GM12878 (cell line): ENCODE measurements at regions not wholly inside any gene's neighbourhood (a gene's known extent, or its start where the extent isn't known, plus 50 kb on each side); places are given as distances from the start of the nearest gene placed in this dataset.

Experiments used
- ATAC-seq: fragments of 200-7000 bp; cut with Tn5 transposase; 3 replicates; pipeline ENCODE4 v1.9.1; 2020; ENCODE audit warnings: mild to moderate bottlenecking, moderate library complexity
- BruUV-seq: library from RNA; stranded (reverse); fragments of 400-500 nt; replicated peaks from 2 replicates; lab custom pipeline; 2021; lab: Mats Ljungman, UMichigan
- CTCF ChIA-PET: fragments of 300-600 bp; sonication (Branson Sonifier 250); formaldehyde crosslinking; extraction: SDS; loops from one replicate; lab custom pipeline; 2021; ENCODE audit warnings: inconsistent platforms; lab: Yijun Ruan, JAX
- POLR2A ChIA-PET: fragments of 350-600 bp; formaldehyde crosslinking; extraction: SDS; loops from one replicate; lab custom pipeline; 2021; ENCODE audit warnings: inconsistent platforms; lab: Charles Lee
- RAD21 ChIA-PET: fragments of 300-600 bp; sonication (Branson Sonifier 250); formaldehyde crosslinking; loops from one replicate; lab custom pipeline; 2023; ENCODE audit warnings: antibody characterized with exemption; ENCODE audit not compliant: unreplicated experiment; lab: Charles Lee
- SMC1A ChIA-PET: fragments of 300-600 bp; sonication (Branson Sonifier 250); formaldehyde crosslinking; loops from one replicate; lab custom pipeline; 2023; ENCODE audit not compliant: unreplicated experiment, uncharacterized antibody; lab: Charles Lee
- DNase-seq: peaks from one replicate; pipeline ENCODE4 v3.0.0-alpha.2; 2011; ENCODE audit warnings: low read depth, low spot score
- FAIRE-seq: peaks from 3 replicates; lab custom pipeline; 2011; peaks lifted over from hg19 to GRCh38; lab: Jason Lieb, UNC
- H2AFZ ChIP-seq: 2 replicates; pipeline ENCODE4 v1.6.0; 2011; ENCODE audit warnings: low read depth, low read length, control low read depth; ENCODE audit not compliant: control insufficient read depth
- H3K27ac ChIP-seq: 2 replicates; pipeline ENCODE4 v1.5.1; 2011; ENCODE audit warnings: control low read depth; ENCODE audit not compliant: control insufficient read depth, insufficient read depth
- H3K27me3 ChIP-seq, 2 experiments: replicated peaks in 1 of 2; 2 replicates each; pipeline versions ENCODE4 v1.6.0 to v1.6.1; 2011; ENCODE audit warnings: low read length in 1 of 2; ENCODE audit not compliant: control insufficient read depth in 2 of 2, insufficient read depth in 2 of 2
- H3K36me3 ChIP-seq, 2 experiments: 2 replicates each; pipeline ENCODE4 v1.5.1; 2011; ENCODE audit warnings: low read length in 1 of 2; ENCODE audit not compliant: control insufficient read depth in 2 of 2, insufficient read depth in 2 of 2
- H3K4me1 ChIP-seq: 2 replicates; pipeline ENCODE4 v1.6.1; 2011; ENCODE audit warnings: mild to moderate bottlenecking, low read length, moderate library complexity, mixed read lengths; ENCODE audit not compliant: control insufficient read depth, insufficient read depth
- H3K4me2 ChIP-seq: 2 replicates; pipeline ENCODE4 v1.6.0; 2011; ENCODE audit warnings: control low read depth; ENCODE audit not compliant: control insufficient read depth, insufficient read depth
- H3K4me3 ChIP-seq: fragments of 200-600 bp; sonication (generic); 2 replicates; pipeline ENCODE4 v1.5.1; 2016
- H3K79me2 ChIP-seq: 2 replicates; pipeline ENCODE4 v1.6.0; 2011; ENCODE audit warnings: low read length; ENCODE audit not compliant: control insufficient read depth, insufficient read depth
- H3K9ac ChIP-seq: 2 replicates; pipeline ENCODE4 v1.8.0; 2011; ENCODE audit warnings: low read length, control low read depth, mixed read lengths; ENCODE audit not compliant: control insufficient read depth, insufficient read depth
- H3K9me3 ChIP-seq: replicated peaks from 3 replicates; pipeline ENCODE4 v1.5.1; 2011; ENCODE audit warnings: mild to moderate bottlenecking, low read length; ENCODE audit not compliant: control insufficient read depth, insufficient read depth
- H4K20me1 ChIP-seq: 2 replicates; pipeline ENCODE4 v1.6.0; 2011; ENCODE audit not compliant: control insufficient read depth, insufficient read depth
- ATF7 ChIP-seq: fragments of 450-650 bp; IDR thresholded peaks from 2 replicates; pipeline ENCODE4 v1.6.1; 2016; ENCODE audit warnings: low read depth, mild to moderate bottlenecking
- BCL11A ChIP-seq: IDR thresholded peaks from 2 replicates; pipeline ENCODE4 v1.6.1; 2011; ENCODE audit warnings: low read depth, low read length
- CHD2 ChIP-seq: IDR thresholded peaks from 2 replicates; pipeline ENCODE4 v1.6.1; 2011; ENCODE audit warnings: low read depth, low read length, improper control_type of control experiment, borderline replicate concordance
- EZH2 ChIP-seq: IDR thresholded peaks from 2 replicates; pipeline ENCODE4 v1.6.1; 2012; ENCODE audit warnings: low read depth, mild to moderate bottlenecking, control low read depth, inconsistent platforms, low read length, borderline replicate concordance; ENCODE audit not compliant: control insufficient read depth
- NFIC ChIP-seq: IDR thresholded peaks from 2 replicates; pipeline ENCODE4 v1.6.1; 2012; ENCODE audit warnings: low read depth, mild to moderate bottlenecking, inconsistent platforms, low read length, moderate library complexity
- WGBS: methylation state at CpG from one replicate; pipeline ENCODE4 v1.1.6; 2016; ENCODE audit warnings: low lambda C conversion rate; ENCODE audit not compliant: insufficient replicate concordance, insufficient coverage; ENCODE audit errors: missing lambda C conversion rate; 5-methylcytosine and 5-hydroxymethylcytosine counted together
- in situ Hi-C: fragments of 300-500 bp; cut with MboI; formaldehyde crosslinking; loops from 9 replicates; pipeline ENCODE4 v1.14.3; 2018; ENCODE audit warnings: mixed read lengths
- intact Hi-C: fragments of 100-400 bp; cut with micrococcal nuclease; formaldehyde crosslinking; loops from one replicate; pipeline ENCODE4 v1.14.2; 2022; ENCODE audit not compliant: unreplicated experiment
- TF ChIP-seq, protein P1 (sequence below): IDR thresholded peaks from 2 replicates; pipeline ENCODE4 v1.6.1; 2012; ENCODE audit warnings: low read length, inconsistent platforms
- TF ChIP-seq, protein P2 (sequence below): fragments of 450-650 bp; IDR thresholded peaks from 2 replicates; pipeline ENCODE4 v1.6.1; 2018; ENCODE audit warnings: mild to moderate bottlenecking, low read depth, moderate library complexity; ENCODE audit not compliant: partially characterized antibody
- TF ChIP-seq, protein P3 (sequence below): fragments of 450-650 bp; formaldehyde crosslinking; IDR thresholded peaks from 2 replicates; pipeline ENCODE4 v1.4.0; 2022; ENCODE audit warnings: mild to moderate bottlenecking, moderate library complexity

DNA sequence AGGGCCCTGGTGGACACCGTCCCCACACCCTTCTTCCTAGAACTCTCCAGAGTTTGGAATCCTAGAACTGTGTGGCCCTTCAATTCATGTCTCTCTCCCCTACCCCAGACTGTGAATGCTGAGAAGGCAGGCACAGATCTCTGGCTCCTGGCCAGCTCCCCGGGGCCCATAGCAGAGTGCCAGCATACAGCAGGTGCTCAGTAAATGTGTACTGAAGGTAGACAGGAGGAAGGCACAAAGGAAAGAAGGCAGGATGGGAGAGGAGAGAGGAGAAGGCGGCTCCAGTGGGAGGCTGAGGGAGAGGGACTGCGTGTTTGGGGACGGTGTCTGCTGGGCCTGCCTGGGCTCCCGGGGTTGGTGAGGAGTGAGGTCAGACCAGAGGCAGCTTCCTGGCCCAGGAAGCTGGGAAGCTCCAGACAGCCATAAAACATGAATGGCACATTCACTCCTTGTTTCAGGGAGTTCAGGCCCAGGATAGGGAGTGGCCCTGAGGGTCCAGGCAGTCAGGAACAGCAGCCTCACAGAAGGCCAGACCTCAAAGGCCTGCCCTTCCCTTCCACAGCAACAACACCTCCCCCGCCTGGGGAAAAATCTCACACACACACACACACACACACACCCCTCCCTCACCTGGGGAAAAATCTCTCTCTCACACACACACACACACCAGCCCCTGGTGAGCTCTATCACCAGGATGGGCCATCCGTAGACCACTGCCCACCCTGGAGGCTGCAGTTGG is 137.1 kb upstream of the PRR20G start:
- Histone ChIP-seq H3K79me2 (no peaks in the 10 kb centered on the region), H3K9ac (no peak overlapping the region), H2AFZ (no peak overlapping the region), H3K4me1 (no peaks in the 10 kb centered on the region), H3K9me3 (no peaks in the 10 kb centered on the region), H3K4me3 (no peak overlapping the region), H3K27me3 (peaks cover 2 to 7% of the 10 kb centered on the region in 2 experiments; a peak in 3 of 4 replicates), H3K4me2 (no peak overlapping the region), H3K27ac (no peak overlapping the region), H3K36me3 (no peaks in the 10 kb centered on the region), H4K20me1 (no peaks in the 10 kb centered on the region; the same call in 1 of the 2 replicates)
- POLR2A ChIA-PET, result no interaction called here
- in situ Hi-C loops (no loop called here), intact Hi-C loops (no loop called here)
- no TSS peak for BruUV-seq
- WGBS, result 9% methylated on average over 7 of the region's 8 CpGs
- RAD21 ChIA-PET, result no interaction called here
- ATAC-seq (no peak), DNase-seq (no peak), FAIRE-seq (no peak)
- CTCF ChIA-PET, result interaction anchor here (1.5 kb wide), 1 partner anchor 11 kb away, joined by 3 read pairs; no protein-coding TSS in a partner anchor
- TF ChIP-seq EZH2 (no peak), CHD2 (no peak), BCL11A (no peak), NFIC (no peak), ATF7 (no peak)
- TF ChIP-seq, protein P1, sequence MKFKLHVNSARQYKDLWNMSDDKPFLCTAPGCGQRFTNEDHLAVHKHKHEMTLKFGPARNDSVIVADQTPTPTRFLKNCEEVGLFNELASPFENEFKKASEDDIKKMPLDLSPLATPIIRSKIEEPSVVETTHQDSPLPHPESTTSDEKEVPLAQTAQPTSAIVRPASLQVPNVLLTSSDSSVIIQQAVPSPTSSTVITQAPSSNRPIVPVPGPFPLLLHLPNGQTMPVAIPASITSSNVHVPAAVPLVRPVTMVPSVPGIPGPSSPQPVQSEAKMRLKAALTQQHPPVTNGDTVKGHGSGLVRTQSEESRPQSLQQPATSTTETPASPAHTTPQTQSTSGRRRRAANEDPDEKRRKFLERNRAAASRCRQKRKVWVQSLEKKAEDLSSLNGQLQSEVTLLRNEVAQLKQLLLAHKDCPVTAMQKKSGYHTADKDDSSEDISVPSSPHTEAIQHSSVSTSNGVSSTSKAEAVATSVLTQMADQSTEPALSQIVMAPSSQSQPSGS, result no peak
- TF ChIP-seq, protein P2, sequence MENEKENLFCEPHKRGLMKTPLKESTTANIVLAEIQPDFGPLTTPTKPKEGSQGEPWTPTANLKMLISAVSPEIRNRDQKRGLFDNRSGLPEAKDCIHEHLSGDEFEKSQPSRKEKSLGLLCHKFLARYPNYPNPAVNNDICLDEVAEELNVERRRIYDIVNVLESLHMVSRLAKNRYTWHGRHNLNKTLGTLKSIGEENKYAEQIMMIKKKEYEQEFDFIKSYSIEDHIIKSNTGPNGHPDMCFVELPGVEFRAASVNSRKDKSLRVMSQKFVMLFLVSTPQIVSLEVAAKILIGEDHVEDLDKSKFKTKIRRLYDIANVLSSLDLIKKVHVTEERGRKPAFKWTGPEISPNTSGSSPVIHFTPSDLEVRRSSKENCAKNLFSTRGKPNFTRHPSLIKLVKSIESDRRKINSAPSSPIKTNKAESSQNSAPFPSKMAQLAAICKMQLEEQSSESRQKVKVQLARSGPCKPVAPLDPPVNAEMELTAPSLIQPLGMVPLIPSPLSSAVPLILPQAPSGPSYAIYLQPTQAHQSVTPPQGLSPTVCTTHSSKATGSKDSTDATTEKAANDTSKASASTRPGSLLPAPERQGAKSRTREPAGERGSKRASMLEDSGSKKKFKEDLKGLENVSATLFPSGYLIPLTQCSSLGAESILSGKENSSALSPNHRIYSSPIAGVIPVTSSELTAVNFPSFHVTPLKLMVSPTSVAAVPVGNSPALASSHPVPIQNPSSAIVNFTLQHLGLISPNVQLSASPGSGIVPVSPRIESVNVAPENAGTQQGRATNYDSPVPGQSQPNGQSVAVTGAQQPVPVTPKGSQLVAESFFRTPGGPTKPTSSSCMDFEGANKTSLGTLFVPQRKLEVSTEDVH, result no peak
- TF ChIP-seq, protein P3, sequence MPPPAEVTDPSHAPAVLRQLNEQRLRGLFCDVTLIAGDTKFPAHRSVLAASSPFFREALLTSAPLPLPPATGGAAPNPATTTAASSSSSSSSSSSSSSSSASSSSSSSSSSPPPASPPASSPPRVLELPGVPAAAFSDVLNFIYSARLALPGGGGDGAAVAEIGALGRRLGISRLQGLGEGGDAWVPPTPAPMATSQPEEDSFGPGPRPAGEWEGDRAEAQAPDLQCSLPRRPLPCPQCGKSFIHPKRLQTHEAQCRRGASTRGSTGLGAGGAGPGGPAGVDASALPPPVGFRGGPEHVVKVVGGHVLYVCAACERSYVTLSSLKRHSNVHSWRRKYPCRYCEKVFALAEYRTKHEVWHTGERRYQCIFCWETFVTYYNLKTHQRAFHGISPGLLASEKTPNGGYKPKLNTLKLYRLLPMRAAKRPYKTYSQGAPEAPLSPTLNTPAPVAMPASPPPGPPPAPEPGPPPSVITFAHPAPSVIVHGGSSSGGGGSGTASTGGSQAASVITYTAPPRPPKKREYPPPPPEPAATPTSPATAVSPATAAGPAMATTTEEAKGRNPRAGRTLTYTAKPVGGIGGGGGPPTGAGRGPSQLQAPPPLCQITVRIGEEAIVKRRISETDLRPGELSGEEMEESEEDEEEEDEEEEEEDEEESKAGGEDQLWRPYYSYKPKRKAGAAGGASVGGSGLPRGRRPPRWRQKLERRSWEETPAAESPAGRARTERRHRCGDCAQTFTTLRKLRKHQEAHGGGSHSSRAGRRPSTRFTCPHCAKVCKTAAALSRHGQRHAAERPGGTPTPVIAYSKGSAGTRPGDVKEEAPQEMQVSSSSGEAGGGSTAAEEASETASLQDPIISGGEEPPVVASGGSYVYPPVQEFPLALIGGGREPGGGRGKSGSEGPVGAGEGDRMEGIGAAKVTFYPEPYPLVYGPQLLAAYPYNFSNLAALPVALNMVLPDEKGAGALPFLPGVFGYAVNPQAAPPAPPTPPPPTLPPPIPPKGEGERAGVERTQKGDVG (CRISPR knock-in tag), result no peak
- SMC1A ChIA-PET, result interaction anchor here (1.5 kb wide), 1 partner anchor 9 kb away, joined by 4 read pairs; no protein-coding TSS in a partner anchor
